Activated T-cell treated with anti-CD3 and anti-CD28 coated beads, Interleukin-2, amount 50 U/mL, for 4 hours (primary cell): ENCODE measurements at regions not wholly inside any gene's neighbourhood (a gene's known extent, or its start where the extent isn't known, plus 50 kb on each side); places are given as distances from the start of the nearest gene placed in this dataset.

ENCODE experiments used
- ATAC-seq, 2 donors: fragments of 200-7000 bp; cut with Tn5 transposase; one replicate each; pipeline ENCODE4 v1.10.0; 2021
- DNase-seq: peaks from one replicate; pipeline ENCODE4 v3.0.0-alpha.2; 2020
- H3K27me3 Mint-ChIP-seq: one replicate; pipeline ENCODE4 v1.8.0; 2021; ENCODE audit warnings: low read depth, mixed read lengths
- H3K36me3 Mint-ChIP-seq: one replicate; pipeline ENCODE4 v1.8.0; 2022; ENCODE audit warnings: mixed read lengths; ENCODE audit not compliant: insufficient read depth
- H3K4me1 Mint-ChIP-seq: one replicate; pipeline ENCODE4 v1.8.0; 2021; ENCODE audit warnings: low read depth, mixed read lengths
- H3K4me3 Mint-ChIP-seq: one replicate; pipeline ENCODE4 v1.8.0; 2021; ENCODE audit warnings: mild to moderate bottlenecking, moderate library complexity, mixed read lengths
- H3K9me3 Mint-ChIP-seq: one replicate; pipeline ENCODE4 v1.8.0; 2021; ENCODE audit warnings: mixed read lengths

DNA sequence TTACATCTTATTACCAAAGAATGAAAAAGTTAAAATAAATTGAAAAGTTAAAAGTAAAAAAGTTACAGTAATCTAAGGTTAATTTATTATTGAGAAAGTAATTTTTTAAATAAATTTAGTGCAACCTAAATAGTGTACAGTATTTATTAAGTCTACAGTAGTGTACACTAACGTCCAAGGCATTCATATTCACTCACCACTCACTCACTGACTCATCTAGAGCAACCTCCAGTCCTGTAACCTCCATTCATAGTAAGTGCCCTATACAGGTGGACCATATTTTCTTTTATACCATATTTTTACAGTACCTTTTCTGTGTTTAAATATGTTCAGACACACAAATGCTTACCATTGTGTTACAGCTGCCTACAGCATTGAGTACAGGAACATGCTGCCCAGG is 624.7 kb upstream of the NOX3 start:
- no peaks in the 10 kb centered on the region for H3K4me1 Mint-ChIP-seq
- H3K36me3 Mint-ChIP-seq: no peaks in the 10 kb centered on the region
- no peak for ATAC-seq
- H3K4me3 Mint-ChIP-seq: no peak overlapping the region
- no peak for DNase-seq
- peaks cover 10% of the 10 kb centered on the region for H3K9me3 Mint-ChIP-seq
- H3K27me3 Mint-ChIP-seq: no peaks in the 10 kb centered on the region

DNA sequence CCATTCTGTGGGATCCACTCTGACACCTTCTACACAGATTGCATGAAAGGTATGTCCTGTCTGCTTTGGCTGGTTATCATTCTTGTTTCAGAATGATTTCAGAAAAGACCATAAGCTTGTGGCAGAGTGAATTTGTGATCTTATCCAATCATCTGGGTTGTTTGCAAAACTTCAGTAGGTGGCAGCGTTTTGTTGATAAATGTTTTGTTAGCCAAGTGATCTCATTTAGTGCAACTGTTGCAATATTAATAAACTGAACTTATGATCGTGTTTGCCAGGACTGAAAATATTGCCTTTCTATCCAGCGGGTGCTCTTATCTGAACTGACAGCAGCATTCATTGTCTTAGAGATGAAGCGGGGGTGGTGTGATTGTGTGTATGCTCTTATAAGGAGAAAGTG is 613.2 kb upstream of the NOX3 start:
- Mint-ChIP-seq H3K4me1 (no peaks in the 10 kb centered on the region), H3K9me3 (no peaks in the 10 kb centered on the region), H3K27me3 (no peaks in the 10 kb centered on the region), H3K4me3 (no peak overlapping the region), H3K36me3 (no peaks in the 10 kb centered on the region)
- ATAC-seq (no peak), DNase-seq (no peak)

DNA sequence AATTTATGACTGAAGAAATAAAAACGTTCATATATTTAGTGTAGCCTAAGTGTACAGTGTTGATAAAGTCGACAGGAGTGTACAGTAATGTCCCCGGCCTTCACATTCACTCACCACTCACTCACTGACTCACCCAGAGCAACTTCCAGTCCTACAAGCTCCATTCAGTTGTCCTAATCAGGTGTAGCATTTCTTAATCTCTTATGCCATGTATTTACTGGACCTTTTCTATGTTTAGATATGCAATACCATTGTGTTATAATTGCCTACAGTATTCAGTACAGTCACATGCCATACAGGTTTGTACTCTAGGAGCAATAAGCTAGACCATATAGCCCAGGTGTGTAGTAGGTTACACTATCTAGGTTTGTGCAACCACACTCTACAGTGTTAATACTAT is 610.2 kb upstream of the NOX3 start:
- H3K27me3 Mint-ChIP-seq: no peaks in the 10 kb centered on the region
- H3K9me3 Mint-ChIP-seq: no peaks in the 10 kb centered on the region
- no peak for ATAC-seq

DNA sequence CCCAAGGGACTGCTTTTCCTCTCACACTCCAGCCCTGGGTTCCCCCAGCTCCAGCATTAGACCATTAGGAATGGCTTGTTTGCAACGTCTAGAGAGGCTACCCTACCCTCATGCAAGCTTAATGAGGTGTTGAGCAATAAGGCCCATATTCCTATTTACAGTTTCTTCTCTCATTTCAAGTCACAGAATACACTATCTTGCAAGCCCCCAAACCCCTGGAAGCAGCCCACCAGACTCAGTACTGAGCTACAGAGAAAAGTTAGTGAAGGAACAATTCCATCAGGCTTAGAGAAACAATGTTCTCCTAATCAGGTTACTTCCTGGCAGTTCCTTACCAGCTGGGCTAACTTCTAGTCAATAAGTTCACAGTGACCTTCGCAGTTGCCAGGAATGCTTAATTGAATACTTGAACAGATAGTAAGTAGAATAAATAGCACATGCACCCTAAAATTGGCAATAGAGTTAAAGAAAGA is 606.5 kb upstream of the NOX3 start:
- ATAC-seq (no peak), DNase-seq (no peak)
- Mint-ChIP-seq H3K36me3 (no peaks in the 10 kb centered on the region), H3K4me3 (no peak overlapping the region), H3K4me1 (peaks cover 12% of the 10 kb centered on the region), H3K9me3 (peaks cover 6% of the 10 kb centered on the region), H3K27me3 (peaks cover 4% of the 10 kb centered on the region)

More for the DNA sequence above, 610.2 kb upstream of the NOX3 start:
- H3K36me3 Mint-ChIP-seq: no peaks in the 10 kb centered on the region
- H3K4me1 Mint-ChIP-seq: no peaks in the 10 kb centered on the region
- no peak for DNase-seq
- no peak overlapping the region for H3K4me3 Mint-ChIP-seq

DNA sequence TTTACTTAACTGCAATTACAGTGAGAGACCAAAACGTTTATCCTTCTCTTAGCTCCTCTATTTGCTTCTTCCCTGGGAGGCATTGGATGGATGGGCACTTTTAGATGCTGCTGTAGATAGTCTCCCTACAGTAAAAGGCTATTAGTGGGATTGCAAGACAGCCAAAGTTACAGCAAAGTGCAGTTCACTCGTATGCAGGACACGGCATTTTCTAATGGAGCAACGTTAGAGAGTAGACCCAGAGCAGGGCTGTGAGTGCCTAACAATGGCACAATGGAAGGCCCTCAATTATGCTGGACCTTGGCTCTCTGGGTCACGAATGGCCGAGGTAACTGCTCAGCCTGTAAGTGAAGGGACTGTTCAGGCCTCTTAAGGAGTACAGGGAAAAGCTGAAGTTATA is 605.8 kb upstream of the NOX3 start:
- H3K9me3 Mint-ChIP-seq: peaks cover 10% of the 10 kb centered on the region
- peaks cover 12% of the 10 kb centered on the region for H3K4me1 Mint-ChIP-seq
- no peaks in the 10 kb centered on the region for H3K36me3 Mint-ChIP-seq
- no peak for ATAC-seq
- no peak for DNase-seq
- peaks cover 4% of the 10 kb centered on the region for H3K27me3 Mint-ChIP-seq
- no peak overlapping the region for H3K4me3 Mint-ChIP-seq

DNA sequence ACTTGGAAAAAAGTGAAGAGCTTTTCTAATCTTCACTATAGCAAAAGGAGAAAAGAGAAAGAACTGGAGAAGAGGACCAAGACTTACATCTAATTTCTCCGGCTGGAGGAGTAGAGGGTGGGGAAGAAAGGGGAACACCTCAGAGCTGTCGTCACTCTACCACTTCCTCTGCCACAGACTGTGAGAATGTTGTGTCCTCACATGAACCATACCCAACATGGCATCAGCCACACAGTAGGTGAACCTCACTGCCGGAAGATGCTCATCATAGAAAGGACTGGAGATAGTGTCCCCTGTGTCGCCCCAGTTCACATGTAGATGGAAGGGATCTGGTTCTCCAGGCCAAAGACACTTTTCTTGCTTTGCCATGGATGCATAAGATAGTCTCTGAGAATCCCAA is 604.4 kb upstream of the NOX3 start:
- peaks cover 4% of the 10 kb centered on the region for H3K27me3 Mint-ChIP-seq
- DNase-seq (no peak), ATAC-seq (no peak)
- H3K4me1 Mint-ChIP-seq: peaks cover 12% of the 10 kb centered on the region
- H3K4me3 Mint-ChIP-seq: no peak overlapping the region
- peaks cover 11% of the 10 kb centered on the region for H3K9me3 Mint-ChIP-seq
- H3K36me3 Mint-ChIP-seq: no peaks in the 10 kb centered on the region

DNA sequence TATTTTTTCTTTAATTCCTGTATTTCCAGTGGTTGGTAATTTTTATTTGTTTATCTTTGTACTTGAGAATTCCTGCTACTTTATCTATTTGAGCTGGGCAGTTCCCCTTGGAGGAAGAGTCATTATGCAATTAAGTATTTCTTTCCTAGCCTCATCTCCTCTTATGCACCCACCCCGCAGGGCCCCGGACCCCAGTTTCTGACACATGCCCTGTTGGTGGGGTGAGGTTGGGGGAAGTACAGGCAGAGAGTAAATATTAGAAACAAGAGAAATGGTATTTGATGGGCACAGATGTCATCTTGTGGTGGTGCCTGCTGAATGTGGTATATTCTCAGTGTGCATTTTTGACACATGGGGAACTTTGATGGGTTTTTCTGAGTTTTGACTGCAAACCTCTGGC is 602.7 kb upstream of the NOX3 start:
- no peaks in the 10 kb centered on the region for H3K36me3 Mint-ChIP-seq
- H3K9me3 Mint-ChIP-seq: peaks cover 11% of the 10 kb centered on the region
- peaks cover 4% of the 10 kb centered on the region for H3K27me3 Mint-ChIP-seq
- peaks cover 12% of the 10 kb centered on the region for H3K4me1 Mint-ChIP-seq
- DNase-seq (no peak), ATAC-seq (no peak)
- no peak overlapping the region for H3K4me3 Mint-ChIP-seq

DNA sequence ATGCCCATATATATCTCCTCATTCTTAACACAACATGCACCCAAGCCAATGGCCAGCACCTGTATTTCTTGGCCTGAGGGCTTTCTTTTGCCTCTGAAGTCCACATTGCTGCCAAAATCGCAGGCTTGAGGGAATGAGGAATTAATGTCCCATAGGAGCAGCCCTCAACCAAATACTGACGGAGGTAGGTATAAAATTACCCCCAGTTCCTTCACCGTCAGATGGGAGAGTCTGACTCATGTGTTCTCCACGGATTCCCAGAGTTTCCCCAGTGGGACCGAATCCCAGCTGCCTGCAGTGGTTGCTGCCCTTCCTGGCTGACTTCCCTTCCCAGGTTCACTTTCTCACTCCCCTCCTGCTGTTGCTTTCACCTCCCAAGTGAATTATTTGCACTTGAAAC is 602.2 kb upstream of the NOX3 start:
- no peak overlapping the region for H3K4me3 Mint-ChIP-seq
- no peaks in the 10 kb centered on the region for H3K36me3 Mint-ChIP-seq
- peaks cover 4% of the 10 kb centered on the region for H3K27me3 Mint-ChIP-seq
- H3K9me3 Mint-ChIP-seq: peaks cover 11% of the 10 kb centered on the region
- DNase-seq: no peak
- H3K4me1 Mint-ChIP-seq: peaks cover 12% of the 10 kb centered on the region
- ATAC-seq: no peak

DNA sequence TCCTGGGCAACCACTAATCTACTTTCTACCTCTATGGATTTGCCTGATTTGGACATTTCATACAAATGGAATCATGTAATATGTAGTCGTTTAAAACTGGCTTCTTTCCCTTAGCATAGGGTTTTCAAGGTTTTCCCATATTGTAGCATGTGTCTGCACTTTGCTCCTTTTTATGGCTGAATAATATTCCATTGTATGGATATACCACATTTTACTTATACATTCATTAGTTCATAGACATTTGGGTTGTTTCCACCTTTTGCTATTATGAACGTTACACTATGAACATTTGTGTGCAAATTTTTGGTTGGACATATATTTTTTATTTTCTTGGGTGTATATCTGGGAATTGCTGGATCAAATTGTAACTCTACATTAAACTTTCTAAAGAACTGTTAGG is 600.4 kb upstream of the NOX3 start:
- Mint-ChIP-seq H3K9me3 (peaks cover 11% of the 10 kb centered on the region), H3K27me3 (peaks cover 4% of the 10 kb centered on the region), H3K4me1 (peaks cover 12% of the 10 kb centered on the region), H3K4me3 (no peak overlapping the region), H3K36me3 (no peaks in the 10 kb centered on the region)
- DNase-seq: no peak
- no peak for ATAC-seq

DNA sequence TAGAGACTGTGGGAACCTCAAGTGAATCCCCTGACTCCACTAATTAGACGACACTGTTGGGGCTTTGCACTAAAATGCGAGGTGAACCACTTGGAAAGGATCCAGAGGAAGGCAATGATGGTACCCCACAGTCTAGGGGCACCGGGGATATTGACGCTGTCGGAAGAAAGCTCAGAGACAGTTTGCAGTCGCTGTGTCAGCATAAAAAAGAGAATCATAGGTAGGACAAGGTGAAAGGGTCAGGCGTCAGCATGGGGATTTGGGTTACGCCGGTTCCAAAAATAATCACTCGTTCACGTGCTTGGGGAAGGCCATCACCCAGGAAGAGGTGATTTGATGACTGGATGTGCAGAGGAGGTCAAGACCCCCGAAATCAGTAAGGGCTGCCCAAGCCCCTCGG is 598.0 kb upstream of the NOX3 start:
- Mint-ChIP-seq H3K9me3 (peaks cover 10% of the 10 kb centered on the region), H3K4me1 (peaks cover 1% of the 10 kb centered on the region), H3K36me3 (no peaks in the 10 kb centered on the region), H3K4me3 (no peak overlapping the region), H3K27me3 (peaks cover 4% of the 10 kb centered on the region)
- ATAC-seq (no peak), DNase-seq (no peak)

DNA sequence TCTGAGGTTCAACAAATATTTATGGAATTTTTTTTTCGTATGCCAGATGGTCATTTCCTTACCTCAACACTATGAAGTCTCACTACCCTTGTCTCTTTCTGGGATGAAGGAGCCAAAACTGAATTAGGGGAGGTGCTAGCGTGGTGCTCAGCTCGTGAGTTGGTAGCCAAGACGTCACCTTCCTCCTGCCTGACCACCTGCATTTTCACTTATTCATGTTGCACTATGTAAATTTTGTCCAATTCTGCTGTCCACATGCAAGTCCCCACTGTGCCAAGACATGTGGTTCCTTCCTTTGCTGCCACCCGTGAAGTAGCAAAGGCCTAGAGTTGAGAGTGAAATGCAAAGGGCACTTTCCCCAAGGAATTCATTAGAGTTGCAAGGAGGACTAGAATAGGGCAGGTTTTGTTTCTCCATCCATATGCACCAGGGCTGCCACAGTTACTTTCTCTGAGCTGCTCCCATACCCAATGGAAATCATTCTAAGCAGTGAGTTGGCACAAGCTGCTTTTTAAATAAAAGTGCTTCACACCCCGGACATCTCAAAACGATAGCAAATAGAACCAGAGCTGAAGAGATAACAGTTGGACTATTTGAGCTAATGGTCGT is 591.3 kb upstream of the NOX3 start:
- DNase-seq (no peak), ATAC-seq (no peak)
- H3K27me3 Mint-ChIP-seq: no peaks in the 10 kb centered on the region
- H3K9me3 Mint-ChIP-seq: peaks cover 8% of the 10 kb centered on the region
- H3K4me1 Mint-ChIP-seq: no peaks in the 10 kb centered on the region
- H3K4me3 Mint-ChIP-seq: no peak overlapping the region
- no peaks in the 10 kb centered on the region for H3K36me3 Mint-ChIP-seq

DNA sequence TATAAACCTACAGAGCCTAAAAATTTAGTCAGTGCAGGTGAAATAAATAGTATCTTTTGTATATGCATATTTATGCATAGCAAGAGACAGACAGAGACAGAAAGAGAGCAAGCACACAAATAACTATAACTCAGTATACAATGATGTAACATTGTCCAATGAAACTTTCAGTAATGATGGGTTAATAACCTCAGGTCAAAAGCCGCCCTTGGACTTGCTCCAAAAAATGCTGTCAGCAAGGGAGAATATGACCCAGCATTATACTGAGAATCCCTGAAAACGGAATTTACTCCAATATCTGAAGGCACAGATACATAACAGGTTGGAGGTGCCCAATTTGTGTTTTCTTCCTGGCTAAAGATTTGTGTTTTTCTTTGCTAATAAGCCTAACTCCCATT is 590.6 kb upstream of the NOX3 start:
- Mint-ChIP-seq H3K4me3 (no peak overlapping the region), H3K36me3 (no peaks in the 10 kb centered on the region), H3K27me3 (no peaks in the 10 kb centered on the region), H3K9me3 (peaks cover 8% of the 10 kb centered on the region), H3K4me1 (no peaks in the 10 kb centered on the region)
- DNase-seq: no peak
- no peak for ATAC-seq

DNA sequence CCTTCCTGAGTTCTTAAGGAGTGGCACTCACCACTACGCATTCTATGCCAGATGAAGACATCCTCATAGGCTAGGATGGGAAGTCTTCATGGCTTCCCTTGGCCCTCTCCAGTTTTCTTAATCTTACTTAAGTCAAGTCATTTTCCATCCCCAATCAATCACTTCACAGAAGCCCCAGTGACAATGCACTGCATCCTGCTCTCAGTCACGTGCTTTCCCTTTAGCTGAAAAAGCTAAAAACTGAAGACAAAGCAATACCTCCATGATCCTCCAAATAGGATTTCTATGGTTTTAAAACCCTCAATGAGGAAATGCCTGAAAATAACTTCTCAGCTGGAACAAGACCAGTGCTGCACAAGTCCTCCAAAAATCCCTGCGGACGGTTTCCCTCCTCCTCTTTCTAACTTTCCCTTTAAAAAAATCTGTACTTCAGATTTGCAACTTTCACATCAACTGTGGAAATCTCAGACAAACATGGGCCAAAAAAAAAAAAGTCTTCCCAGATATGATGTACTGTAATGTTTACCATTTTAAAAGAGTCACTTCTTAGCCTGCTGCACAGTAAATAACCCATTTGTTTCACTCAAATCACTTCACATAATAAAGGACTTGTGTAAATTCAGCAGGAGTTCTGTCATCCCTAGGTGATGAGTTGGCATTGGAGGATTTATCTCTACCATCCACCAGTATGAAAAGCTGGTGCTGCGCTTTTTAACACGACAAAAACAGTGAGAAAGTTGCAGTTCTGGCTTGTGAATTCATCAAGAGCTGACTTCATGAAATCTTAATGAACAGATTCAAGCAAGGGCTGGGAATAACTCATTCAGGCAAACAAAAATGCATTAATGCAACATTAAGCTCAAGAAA is 590.0 kb upstream of the NOX3 start:
- H3K36me3 Mint-ChIP-seq: no peaks in the 10 kb centered on the region
- no peaks in the 10 kb centered on the region for H3K27me3 Mint-ChIP-seq
- ATAC-seq (no peak), DNase-seq (no peak)
- H3K4me3 Mint-ChIP-seq: no peak overlapping the region
- peaks cover 8% of the 10 kb centered on the region for H3K9me3 Mint-ChIP-seq
- no peaks in the 10 kb centered on the region for H3K4me1 Mint-ChIP-seq

DNA sequence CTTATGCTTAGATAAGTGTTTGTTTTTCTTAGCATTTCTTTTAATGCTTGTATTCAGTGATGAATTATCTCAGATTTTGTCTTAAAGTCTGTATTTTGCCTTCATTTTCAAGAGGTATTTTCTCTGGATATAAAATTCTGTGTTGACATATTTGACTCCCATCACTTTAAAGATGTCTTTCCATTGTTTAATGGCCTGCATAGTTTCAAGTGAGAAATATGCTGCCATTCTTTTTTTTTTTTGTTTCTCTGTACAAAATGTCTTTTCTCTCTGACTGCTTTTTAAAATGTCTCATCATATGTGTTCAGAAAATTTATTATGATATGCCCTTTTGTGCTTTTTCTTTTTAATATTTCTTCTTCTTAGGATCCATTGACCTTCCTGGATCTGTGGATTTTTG is 578.0 kb upstream of the NOX3 start:
- Mint-ChIP-seq H3K27me3 (no peaks in the 10 kb centered on the region), H3K4me1 (peaks cover 2% of the 10 kb centered on the region), H3K36me3 (peaks cover 4% of the 10 kb centered on the region), H3K4me3 (no peak overlapping the region), H3K9me3 (peaks cover 12% of the 10 kb centered on the region)
- DNase-seq (no peak), ATAC-seq (no peak)

DNA sequence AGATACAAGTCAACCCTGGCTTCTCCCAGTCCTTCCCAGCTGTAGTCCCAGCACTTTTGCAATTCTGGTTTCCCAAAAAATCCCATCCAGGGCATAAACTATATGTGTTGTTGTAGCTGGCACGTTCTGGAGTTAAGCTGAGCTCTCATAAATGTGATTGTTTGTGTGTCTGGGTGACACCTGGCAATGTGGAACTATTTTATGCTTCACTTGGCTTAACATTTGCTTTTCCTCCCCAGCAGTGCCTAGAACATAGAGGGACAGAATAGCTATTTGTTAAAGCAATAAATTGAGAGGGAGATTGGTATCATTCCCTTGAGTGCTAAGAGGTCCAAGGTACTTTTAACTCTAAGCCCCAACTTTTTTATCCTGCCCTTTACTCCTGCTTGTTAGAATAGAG is 575.9 kb upstream of the NOX3 start:
- no peak overlapping the region for H3K4me3 Mint-ChIP-seq
- peaks cover 5% of the 10 kb centered on the region for H3K4me1 Mint-ChIP-seq
- peaks cover 4% of the 10 kb centered on the region for H3K36me3 Mint-ChIP-seq
- H3K27me3 Mint-ChIP-seq: no peaks in the 10 kb centered on the region
- DNase-seq: no peak
- ATAC-seq: no peak
- H3K9me3 Mint-ChIP-seq: peaks cover 12% of the 10 kb centered on the region
